NCI-H2171 (cell line): ENCODE measurements at regions not wholly inside any gene's neighbourhood (a gene's known extent, or its start where the extent isn't known, plus 50 kb on each side); places are given as distances from the start of the nearest gene placed in this dataset.
"Not testable (repeated sequence)": the region's sequence is repeated elsewhere in the genome, so short reads cannot be mapped to it uniquely, and the experiment has no call there.

Source experiments
- DNase-seq: peaks from one replicate; lab custom pipeline; 2025; lab: John Stamatoyannopoulos, UW

DNA sequence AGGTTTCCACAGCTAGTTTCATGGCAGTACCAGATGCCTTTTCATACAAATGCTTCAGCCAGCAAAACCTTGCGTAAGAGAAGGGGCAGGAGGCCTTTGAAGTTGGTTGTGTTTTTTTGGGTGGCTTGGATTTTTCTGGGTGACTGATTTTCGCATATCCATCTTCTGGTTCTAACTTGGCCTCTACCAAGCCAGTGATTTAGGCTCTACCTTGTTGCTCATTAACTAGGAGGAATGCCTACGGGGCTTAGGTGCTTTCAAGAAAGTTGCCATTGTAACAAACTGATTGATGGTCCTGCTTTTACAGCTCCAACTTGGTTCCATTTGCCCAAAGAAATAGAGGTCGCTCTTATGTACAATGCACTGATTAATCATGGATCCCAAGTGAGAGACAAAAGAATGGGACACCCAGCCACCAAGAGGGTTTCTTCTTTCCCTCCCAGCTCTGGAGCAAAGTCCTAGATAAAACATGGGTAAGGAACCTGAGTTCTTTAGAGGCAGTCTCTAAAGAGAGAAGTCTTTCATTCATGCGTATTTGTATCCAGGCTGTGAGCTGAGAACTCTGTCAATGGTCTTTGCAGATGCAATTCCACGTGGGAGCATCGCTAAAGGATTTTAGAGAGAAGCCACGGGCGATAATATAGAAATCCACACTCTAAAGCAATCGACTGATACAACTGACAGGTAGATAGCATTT is 92.1 kb upstream of the FGFR2 start:
- DNase-seq, result no peak

- DNase-seq, result no peak
Observed at GRCh38 chr10:121687095-121687813, 89.0 kb upstream of the FGFR2 start.

GRCh38 chr10:121684276-121684675 is 86.0 kb upstream of the FGFR2 start:
- DNase-seq, result no peak

GRCh38 chr10:121683816-121684215 is 85.6 kb upstream of the FGFR2 start:
- DNase-seq, result no peak

GRCh38 chr10:121683366-121683765 is 85.1 kb upstream of the FGFR2 start:
- no peak for DNase-seq

- DNase-seq, result no peak
Observed at GRCh38 chr10:121681997-121682687, 83.9 kb upstream of the FGFR2 start.

GRCh38 chr10:121680879-121681655 is 82.8 kb upstream of the FGFR2 start:
- DNase-seq, result no peak

GRCh38 chr10:121679916-121680315 is 81.7 kb upstream of the FGFR2 start:
- DNase-seq, result no peak

DNA sequence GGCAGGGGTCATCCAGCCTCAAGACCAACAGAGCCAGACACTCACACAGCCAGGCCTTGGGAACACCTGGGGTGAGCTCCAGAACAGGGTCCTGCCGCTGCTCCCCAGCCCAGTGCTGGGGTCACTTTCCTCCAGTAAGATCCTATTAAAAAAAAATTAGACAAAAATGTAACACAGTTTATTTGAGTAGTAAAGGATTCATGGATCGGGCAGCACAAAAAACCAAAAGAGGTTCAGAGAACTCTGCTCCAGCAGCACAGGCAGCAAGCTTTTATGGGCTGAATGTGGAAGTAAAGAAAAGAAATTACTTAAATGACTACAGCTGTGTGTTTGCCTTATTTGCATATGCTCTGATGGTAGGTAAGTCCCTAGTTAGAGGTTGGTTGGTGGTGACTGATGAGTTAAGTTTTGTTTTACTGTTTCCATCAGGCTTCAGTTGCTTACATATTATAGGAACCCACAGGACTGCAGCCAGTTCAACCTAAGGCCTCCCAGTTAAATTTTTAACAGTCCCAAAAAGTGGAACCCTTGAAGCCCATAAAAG is 80.5 kb upstream of the FGFR2 start:
- DNase-seq, result no peak

DNA sequence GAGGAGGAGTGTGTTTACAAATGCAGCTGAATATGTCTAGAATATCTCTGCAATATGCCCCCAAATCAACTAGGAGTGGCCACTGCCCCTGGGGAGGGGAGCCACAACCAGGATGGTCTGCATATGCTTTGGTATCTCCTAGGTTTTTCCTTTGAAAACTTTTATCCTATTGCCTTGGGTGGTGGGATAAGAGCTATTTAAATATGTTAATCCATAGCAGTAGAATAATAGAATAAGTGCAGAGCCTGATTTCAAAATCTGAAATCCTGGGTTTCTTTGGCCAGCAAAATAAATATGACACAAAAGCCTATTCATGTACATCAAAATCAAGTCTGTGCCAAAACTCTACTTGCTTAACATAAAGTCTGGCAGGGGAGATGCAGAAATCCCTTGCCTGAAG is 79.6 kb upstream of the FGFR2 start:
- DNase-seq, result no peak

GRCh38 chr10:121675344-121675743 is 77.1 kb upstream of the FGFR2 start:
- DNase-seq, result no peak

DNA sequence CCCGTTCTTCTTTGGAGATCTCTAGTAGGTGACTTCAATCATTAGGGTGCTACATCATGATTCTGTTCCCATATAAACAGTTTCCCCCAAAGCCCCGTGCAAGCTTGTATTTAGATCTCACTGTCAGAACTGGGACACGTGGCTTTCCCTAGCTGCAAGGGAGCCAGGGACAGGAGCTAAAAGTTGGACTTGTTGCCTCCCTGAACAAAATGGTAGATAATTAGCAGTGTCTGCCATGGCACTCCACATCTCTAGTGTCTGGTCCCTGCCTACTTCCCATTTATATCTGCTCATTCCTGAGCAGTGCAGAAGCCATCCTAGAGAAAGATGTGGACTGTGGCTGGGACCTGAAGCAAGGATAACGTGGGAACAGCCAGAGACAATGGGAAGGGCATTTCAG is 76.6 kb upstream of the FGFR2 start:
- DNase-seq, result no peak

DNA sequence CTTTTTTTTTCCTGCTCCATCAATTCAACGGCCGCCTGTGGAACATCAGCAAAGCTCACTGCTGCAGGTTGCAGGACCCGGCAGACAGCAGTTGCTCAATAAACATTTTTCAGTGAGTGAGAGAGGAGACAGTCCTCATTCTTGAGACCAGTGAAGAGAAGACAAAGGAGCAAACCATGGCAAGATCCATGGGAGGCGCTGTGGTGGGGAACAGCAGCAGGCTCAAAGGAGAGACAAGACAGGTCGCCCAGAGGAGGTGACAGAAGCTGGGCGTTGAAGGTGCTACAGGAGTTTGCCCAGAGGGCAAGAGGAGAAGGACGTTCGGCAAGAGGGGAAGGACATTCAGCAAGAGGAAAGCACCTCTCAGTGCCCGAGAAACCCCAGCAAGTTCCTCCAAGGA is 74.5 kb upstream of the FGFR2 start:
- no peak for DNase-seq

GRCh38 chr10:121669840-121670239 is 71.6 kb upstream of the FGFR2 start:
- DNase-seq, result not testable (repeated sequence)

DNA sequence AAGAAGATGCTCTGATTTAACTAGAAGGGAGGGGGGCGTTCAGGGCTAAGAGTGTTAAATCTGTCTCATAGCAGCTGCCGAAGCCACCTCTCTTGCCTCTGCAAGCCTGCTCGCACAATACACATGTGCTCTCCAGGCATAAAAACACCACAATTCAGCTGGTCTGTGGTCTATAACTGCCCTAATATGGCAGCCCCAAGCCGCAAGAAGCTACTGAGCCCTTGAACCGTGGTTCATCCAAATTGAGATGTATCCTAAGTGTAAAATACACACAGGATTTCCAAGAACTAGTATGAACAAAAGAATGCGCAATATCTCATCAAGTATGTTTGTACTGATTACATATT is 70.8 kb upstream of the FGFR2 start:
- no peak for DNase-seq

DNA sequence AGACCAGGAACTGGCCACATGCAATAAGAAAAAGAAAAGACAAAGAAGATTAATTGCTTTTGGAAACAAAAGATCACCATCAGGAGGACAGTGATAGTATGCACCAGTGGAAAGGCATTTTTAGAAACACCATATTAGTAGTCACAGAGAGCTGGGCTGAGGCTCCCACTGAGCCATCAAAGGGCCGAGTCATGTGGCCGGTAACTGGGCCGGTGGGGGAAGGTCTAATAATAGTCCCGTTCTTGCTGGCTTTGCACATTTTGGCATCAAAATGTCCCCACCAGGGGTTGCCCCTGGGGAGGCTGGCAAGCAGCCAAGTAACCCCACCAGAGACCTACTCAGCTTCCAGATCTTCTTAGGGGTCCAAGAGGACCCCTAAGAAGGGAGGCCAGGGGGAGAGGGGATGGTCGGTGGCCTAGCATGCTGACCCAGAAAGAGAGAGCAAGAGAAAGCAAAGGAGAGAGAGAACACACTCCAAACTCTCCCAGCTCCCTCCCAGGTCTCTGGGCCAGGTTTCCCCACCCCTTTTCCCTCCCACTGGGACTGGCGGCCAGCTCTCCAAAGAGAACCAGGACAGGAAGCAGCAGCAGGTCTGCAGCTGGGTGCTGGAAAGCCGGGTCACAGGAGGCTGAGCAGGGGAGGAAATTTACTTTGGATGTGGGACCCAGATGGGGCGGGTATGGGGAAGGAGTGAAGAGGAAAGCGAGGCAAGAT is 70.2 kb upstream of the FGFR2 start:
- peak; percentile 17 for DNase-seq

GRCh38 chr10:121667948-121668313 is 69.7 kb upstream of the FGFR2 start:
- DNase-seq, result no peak

GRCh38 chr10:121665809-121666208 is 67.6 kb upstream of the FGFR2 start:
- no peak for DNase-seq

DNA sequence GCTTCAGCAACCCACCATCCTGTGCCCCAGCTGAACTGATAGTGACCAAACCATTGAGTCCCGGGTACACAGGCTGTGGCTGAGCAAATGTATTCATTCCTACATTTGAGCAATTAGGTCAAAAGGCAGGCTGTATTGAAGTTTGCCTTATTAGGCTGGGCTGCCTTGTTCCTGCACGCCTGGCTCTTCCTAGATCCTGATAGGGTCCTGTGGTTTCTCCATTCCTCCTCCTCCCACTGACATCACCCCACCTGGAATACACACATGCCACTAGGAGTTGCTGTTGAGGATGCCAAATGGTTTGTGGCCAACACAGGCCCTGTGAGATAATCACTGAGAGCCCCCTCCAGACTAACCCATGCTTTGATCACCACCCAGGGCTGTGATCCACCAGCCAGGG is 66.4 kb upstream of the FGFR2 start:
- DNase-seq, result no peak

DNA sequence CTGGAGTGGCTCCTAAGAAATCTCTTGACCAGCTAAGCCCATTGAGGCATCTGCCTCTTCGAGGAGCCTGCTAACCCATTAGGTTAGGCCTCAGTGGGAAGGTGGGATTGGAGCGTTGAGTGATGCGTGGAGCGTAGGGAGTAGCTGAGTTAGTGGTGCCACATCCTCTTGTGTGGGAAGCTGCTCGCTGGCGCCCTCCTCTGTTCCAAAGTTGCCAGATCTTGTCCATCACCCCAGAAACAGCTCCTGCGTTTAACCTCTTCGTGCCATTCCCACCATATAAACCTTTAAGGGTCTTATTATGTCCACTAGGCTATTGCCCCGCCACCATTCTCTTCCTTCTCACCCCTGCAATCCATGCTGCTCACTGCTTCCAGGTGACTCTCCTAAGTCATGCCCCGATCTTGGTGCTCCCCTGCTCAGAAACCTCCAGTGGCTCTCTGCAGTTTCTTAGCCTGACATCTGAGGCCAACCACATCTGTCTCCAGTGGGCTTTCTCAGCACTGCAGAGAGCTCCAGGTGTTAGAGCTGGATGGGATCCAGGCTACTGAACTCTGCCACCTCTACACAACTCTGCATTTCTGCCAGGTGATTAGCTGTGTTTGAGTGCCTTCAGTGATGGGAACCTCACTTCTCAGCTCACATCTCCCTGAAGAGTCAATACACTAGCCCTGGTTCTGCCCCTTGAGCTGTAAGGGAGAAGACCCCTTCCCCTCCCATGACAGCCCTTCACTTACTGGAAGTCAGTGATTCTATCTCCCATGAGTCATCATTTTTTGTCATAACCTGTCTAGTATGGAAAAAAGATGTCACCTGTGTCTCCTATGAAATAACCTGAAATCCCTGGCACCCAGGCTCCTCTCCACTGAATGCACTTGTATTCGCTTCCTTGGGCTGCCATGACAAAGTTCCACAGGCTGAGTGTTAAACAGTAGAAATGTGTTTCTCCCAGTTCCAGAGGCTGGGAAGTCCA is 65.0 kb upstream of the FGFR2 start:
- no peak for DNase-seq
